Heart right ventricle (tissue), 16 donors: ENCODE measurements at regions not wholly inside any gene's neighbourhood (a gene's known extent, or its start where the extent isn't known, plus 50 kb on each side); places are given as distances from the start of the nearest gene placed in this dataset.

ENCODE experiments used
- ATAC-seq, 8 donors: fragments of 200-7000 bp; cut with Tn5 transposase; one replicate each; pipeline ENCODE4 v1.9.1; 2020; ENCODE audit warnings: mild to moderate bottlenecking in 8 of 8, moderate library complexity in 8 of 8, moderate number of reproducible peaks in 1 of 8
- DNase-seq, 2 donors: peaks; one replicate each; pipeline ENCODE4 v3.0.0-alpha.2; 2020
- H3K27ac ChIP-seq, 10 donors: fragments of 200-600 bp; sonication (generic) in 2 of 10; one replicate each; pipeline versions ENCODE4 v1.5.0 to v1.8.0; 2020 to 2022; ENCODE audit warnings: mild to moderate bottlenecking in 3 of 10
- H3K27me3 ChIP-seq, 7 donors: fragments of 200-600 bp; one replicate each; pipeline ENCODE4 v1.8.0; 2021 to 2022; ENCODE audit warnings: mild to moderate bottlenecking in 2 of 7
- H3K36me3 ChIP-seq, 9 donors: fragments of 200-600 bp; sonication (generic) in 1 of 9; one replicate each; pipeline versions ENCODE4 v1.5.0 to v1.8.0; 2020 to 2022; ENCODE audit warnings: mild to moderate bottlenecking in 2 of 9
- H3K4me1 ChIP-seq, 9 donors: fragments of 200-600 bp; sonication (generic) in 1 of 9; one replicate each; pipeline versions ENCODE4 v1.5.0 to v1.8.0; 2020 to 2022; ENCODE audit warnings: mild to moderate bottlenecking in 4 of 9
- H3K4me3 ChIP-seq, 10 donors: fragments of 200-600 bp; sonication (generic) in 2 of 10; one replicate each; pipeline versions ENCODE4 v1.5.0 to v1.8.0; 2020 to 2022; ENCODE audit warnings: mild to moderate bottlenecking in 7 of 10, moderate library complexity in 2 of 10
- H3K9me3 ChIP-seq, 11 donors: fragments of 200-600 bp in 10 of 11; sonication (generic) in 2 of 11; one replicate each; pipeline versions ENCODE4 v1.5.0 to v1.8.0; 2013 to 2022; ENCODE audit warnings: mild to moderate bottlenecking in 2 of 11, control low read depth in 1 of 11, moderate library complexity in 1 of 11
- WGBS, 2 donors: extraction: QIAGEN DNeasy Blood & Tissue Kit; methylation state at CpG; one replicate each; pipeline ENCODE4 v1.1.7; 2013; ENCODE audit warnings: inconsistent platforms in 1 of 2; 5-methylcytosine and 5-hydroxymethylcytosine counted together
- intact Hi-C, 10 donors: fragments of 100-400 bp; cut with DNase I; formaldehyde crosslinking; loops; one replicate each; pipeline versions ENCODE4 v1.11.1 to v1.14.2; 2022
- TF ChIP-seq, protein P1 (sequence below), 9 donors: fragments of 200-600 bp; sonication (generic) in 2 of 9; IDR thresholded peaks; one replicate each; pipeline versions ENCODE4 v1.5.0 to v1.8.0; 2021 to 2022; ENCODE audit warnings: antibody characterized with exemption in 9 of 9, mild to moderate bottlenecking in 5 of 9, moderate library complexity in 1 of 9
- donor health status: Arrhythmogenic right ventricular cardiomyopathy.
- donor health status: ischemic (EF 13 %, LVEDD 7.1; RV severe dilation, severe dysfunction).
- donor health status: healthy with polysubstance abuse.
- donor health status: DM: no; HTN: yes; CAD: no.
- donor health status: DM: no; HTN: no; CAD: no.
- donor health status: ischemic (EF 25% LVEDD 6.9; RV normal size, moderate dysfunction).
- donor health status: ischemic (EF 25% LVEDD 5.7; RV mildly dilated, moderate dysfunction).
- donor health status: healthy.
- donor health status: DM: yes; HTN: yes; CAD: no.
- donor health status: Ischemic cardiomyopathy.
- donor health status: ischemic (EF 35%, LVEDD 5.7; RV mildly dilated, moderate dysfunction).
- donor health status: nonischemic (EF 11% LVEDD 7.7; RV severe dilation, severe dysfunction).
- donor health status: DM: yes; HTN: yes; CAD: no.
- donor health status: PGD.
- donor health status: ischemic (EF 29% LVEDD 5.4; RV normal size, mild dysfunction).
- donor health status: nonischemic (EF 23%, LVEDD 6.1; RV moderate dilation, normal function).

DNA sequence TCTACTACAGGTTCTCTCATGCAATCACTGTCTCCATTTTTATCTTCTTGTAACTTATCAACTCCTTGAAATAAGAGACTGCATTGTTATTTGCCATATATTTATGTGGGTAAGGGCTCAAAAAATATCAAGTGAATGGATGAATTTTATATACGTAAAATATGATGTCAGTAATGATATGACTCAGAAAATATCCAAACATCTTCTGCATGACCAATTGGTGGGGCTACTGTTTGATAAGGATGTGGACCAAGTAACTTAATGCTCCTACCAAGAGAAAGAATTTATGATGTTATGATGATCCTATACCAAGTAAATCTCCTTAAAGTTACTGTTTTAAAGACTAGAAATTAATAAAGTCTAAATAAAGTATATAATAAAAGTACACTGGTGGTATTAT is 103.7 kb downstream of the OGFRL1 start:
- H3K4me3 ChIP-seq = no peak overlapping the region
- no peaks in the 10 kb centered on the region for H3K9me3 ChIP-seq
- no peaks in the 10 kb centered on the region for H3K27me3 ChIP-seq
- ATAC-seq = no peak
- peaks cover 19 to 98% (median 78%) of the 10 kb centered on the region in 9 donors for H3K4me1 ChIP-seq
- peaks cover 0 to 9% (median 0%) of the 10 kb centered on the region in 9 donors for H3K36me3 ChIP-seq
- TF ChIP-seq, protein P1, sequence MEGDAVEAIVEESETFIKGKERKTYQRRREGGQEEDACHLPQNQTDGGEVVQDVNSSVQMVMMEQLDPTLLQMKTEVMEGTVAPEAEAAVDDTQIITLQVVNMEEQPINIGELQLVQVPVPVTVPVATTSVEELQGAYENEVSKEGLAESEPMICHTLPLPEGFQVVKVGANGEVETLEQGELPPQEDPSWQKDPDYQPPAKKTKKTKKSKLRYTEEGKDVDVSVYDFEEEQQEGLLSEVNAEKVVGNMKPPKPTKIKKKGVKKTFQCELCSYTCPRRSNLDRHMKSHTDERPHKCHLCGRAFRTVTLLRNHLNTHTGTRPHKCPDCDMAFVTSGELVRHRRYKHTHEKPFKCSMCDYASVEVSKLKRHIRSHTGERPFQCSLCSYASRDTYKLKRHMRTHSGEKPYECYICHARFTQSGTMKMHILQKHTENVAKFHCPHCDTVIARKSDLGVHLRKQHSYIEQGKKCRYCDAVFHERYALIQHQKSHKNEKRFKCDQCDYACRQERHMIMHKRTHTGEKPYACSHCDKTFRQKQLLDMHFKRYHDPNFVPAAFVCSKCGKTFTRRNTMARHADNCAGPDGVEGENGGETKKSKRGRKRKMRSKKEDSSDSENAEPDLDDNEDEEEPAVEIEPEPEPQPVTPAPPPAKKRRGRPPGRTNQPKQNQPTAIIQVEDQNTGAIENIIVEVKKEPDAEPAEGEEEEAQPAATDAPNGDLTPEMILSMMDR (IDR thresholded peaks at IDR 0.05) = no peak
- peak overlapping the region in 6 of 10 donors; percentile 9 to 80 (median 62) for H3K27ac ChIP-seq
- no peak for DNase-seq
- intact Hi-C loops = loop anchor here in 1 of 10 donors (5.0 kb wide), 1 partner anchor 90 kb away; no protein-coding TSS in a partner anchor
- 92 to 94% methylated on average over 1 of the region's 1 CpG for WGBS, 2 donors

DNA sequence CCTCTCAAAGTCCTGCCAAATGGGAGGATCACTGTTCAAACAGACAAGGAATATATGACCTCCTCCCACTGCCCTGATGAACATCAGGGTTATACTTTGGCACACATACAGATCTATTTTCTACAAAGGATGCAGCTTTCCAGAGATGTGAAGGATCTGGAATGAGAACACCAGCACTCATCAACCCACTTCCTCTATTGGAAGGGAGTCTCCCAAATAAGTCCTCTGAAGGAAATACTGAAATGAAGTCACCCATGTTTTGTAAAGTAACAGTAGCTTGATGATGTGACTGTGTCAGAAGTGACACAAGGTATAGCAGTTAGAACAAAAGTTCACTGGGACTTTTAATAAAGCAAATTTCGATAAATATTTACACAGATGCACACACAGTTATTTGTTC is 104.9 kb downstream of the OGFRL1 start:
- Histone ChIP-seq H3K36me3 (peaks cover 0 to 21% (median 0%) of the 10 kb centered on the region in 9 donors), H3K4me1 (peaks cover 17 to 86% (median 66%) of the 10 kb centered on the region in 9 donors), H3K27me3 (no peaks in the 10 kb centered on the region), H3K27ac (peak overlapping the region in 9 of 10 donors; percentile 31 to 80 (median 57)), H3K9me3 (no peaks in the 10 kb centered on the region), H3K4me3 (no peak overlapping the region)
- peak; percentile 70 to 91 (median 84) for ATAC-seq
- TF ChIP-seq, protein P1 (IDR thresholded peaks at IDR 0.05) = no peak
- DNase-seq = peak in 1 of 2 donors; percentile 45
- 48 to 59% methylated on average over 1 of the region's 1 CpG for WGBS, 2 donors
- intact Hi-C loops = loop anchor here in 1 of 10 donors (5.0 kb wide), 1 partner anchor 89 kb away; no protein-coding TSS in a partner anchor

DNA sequence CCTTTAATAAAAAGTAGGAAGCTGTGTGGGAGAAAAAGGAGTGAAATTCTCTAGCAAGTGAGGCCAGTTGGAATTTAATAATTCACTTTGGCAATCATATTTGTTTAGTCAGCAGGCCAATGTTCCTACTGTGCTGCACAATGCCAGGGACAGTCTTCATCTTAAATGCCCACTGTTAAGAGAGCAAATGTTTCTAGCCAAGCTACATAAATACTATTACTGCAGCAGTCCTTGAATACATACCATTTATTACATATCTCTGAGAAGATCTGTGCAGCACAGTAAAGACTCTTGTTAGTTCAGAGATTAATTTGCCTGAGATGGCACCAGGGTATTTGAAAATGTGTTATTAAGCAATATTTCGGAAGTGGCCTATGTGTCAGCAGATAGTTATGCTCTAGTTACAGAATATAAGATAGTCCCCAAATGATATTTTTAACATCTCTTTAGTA is 105.4 kb downstream of the OGFRL1 start:
- 42 to 45% methylated on average over 1 of the region's 1 CpG for WGBS, 2 donors
- Histone ChIP-seq H3K9me3 (no peaks in the 10 kb centered on the region), H3K4me1 (peaks cover 15 to 81% (median 61%) of the 10 kb centered on the region in 9 donors), H3K4me3 (no peak overlapping the region), H3K27me3 (no peaks in the 10 kb centered on the region), H3K36me3 (peaks cover 0 to 22% (median 0%) of the 10 kb centered on the region in 9 donors), H3K27ac (peak overlapping the region in 9 of 10 donors; percentile 31 to 80 (median 57))
- intact Hi-C loops = loop anchor here in 1 of 10 donors (5.0 kb wide), 1 partner anchor 88 kb away; no protein-coding TSS in a partner anchor
- no peak for DNase-seq
- TF ChIP-seq, protein P1 (IDR thresholded peaks at IDR 0.05) = no peak
- ATAC-seq = peak in 7 of 8 donors; percentile 24 to 65 (median 50)

DNA sequence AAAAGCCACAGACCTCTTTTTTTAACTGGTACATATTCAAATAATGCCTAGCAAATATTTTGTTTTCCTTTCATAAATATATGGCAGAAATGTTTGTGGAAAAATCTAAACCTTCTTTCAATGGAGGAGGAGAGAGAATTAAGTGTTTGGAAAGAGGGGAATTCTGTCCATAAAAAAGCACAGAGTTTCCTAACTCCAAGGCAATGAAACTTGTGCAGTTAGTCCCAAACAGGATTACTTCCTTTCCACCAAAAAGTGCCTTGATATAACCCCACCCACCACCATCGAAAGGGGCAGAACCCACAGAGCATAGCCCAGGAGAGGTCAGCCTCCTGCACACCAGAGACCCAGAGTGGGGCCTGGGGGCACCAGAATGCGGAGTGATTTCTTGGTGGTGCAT is 106.3 kb downstream of the OGFRL1 start:
- no peak for ATAC-seq
- TF ChIP-seq, protein P1 (IDR thresholded peaks at IDR 0.05) = no peak
- WGBS, 2 donors = 57 to 63% methylated on average over 2 of the region's 2 CpGs
- intact Hi-C loops = loop anchor here in 1 of 10 donors (5.0 kb wide), 1 partner anchor 87 kb away; no protein-coding TSS in a partner anchor
- no peaks in the 10 kb centered on the region for H3K9me3 ChIP-seq
- H3K4me1 ChIP-seq = peaks cover 14 to 72% (median 62%) of the 10 kb centered on the region in 9 donors
- H3K27ac ChIP-seq = peak overlapping the region in 7 of 10 donors; percentile 31 to 80 (median 59)
- H3K4me3 ChIP-seq = no peak overlapping the region
- DNase-seq = no peak
- no peaks in the 10 kb centered on the region for H3K27me3 ChIP-seq
- peaks cover 0 to 31% (median 0%) of the 10 kb centered on the region in 9 donors for H3K36me3 ChIP-seq
